AG09309 (cell line): ENCODE measurements at regions not wholly inside any gene's neighbourhood (a gene's known extent, or its start where the extent isn't known, plus 50 kb on each side); places are given as distances from the start of the nearest gene placed in this dataset.

Experiments
- DNase-seq: peaks from one replicate; pipeline ENCODE4 v3.0.0-alpha.2; 2010; ENCODE audit warnings: low read depth
- H3K4me3 ChIP-seq: 2 replicates; pipeline ENCODE4 v1.5.1; 2011; ENCODE audit warnings: mild to moderate bottlenecking, low read depth, low read length, moderate library complexity; ENCODE audit not compliant: control insufficient read depth
- TF ChIP-seq, protein P1 (sequence below): IDR thresholded peaks from 2 replicates; pipeline ENCODE4 v1.5.1; 2011; ENCODE audit warnings: mild to moderate bottlenecking, low read depth, low read length, inconsistent platforms; ENCODE audit not compliant: insufficient read depth, control insufficient read depth; ENCODE audit errors: missing control alignments

- no peak overlapping the region for H3K4me3 ChIP-seq
- TF ChIP-seq, protein P1, sequence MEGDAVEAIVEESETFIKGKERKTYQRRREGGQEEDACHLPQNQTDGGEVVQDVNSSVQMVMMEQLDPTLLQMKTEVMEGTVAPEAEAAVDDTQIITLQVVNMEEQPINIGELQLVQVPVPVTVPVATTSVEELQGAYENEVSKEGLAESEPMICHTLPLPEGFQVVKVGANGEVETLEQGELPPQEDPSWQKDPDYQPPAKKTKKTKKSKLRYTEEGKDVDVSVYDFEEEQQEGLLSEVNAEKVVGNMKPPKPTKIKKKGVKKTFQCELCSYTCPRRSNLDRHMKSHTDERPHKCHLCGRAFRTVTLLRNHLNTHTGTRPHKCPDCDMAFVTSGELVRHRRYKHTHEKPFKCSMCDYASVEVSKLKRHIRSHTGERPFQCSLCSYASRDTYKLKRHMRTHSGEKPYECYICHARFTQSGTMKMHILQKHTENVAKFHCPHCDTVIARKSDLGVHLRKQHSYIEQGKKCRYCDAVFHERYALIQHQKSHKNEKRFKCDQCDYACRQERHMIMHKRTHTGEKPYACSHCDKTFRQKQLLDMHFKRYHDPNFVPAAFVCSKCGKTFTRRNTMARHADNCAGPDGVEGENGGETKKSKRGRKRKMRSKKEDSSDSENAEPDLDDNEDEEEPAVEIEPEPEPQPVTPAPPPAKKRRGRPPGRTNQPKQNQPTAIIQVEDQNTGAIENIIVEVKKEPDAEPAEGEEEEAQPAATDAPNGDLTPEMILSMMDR: no peak
- DNase-seq: no peak
Measured at GRCh38 chr22:22089459-22090308, 107.1 kb upstream of the TOP3B start.

DNA sequence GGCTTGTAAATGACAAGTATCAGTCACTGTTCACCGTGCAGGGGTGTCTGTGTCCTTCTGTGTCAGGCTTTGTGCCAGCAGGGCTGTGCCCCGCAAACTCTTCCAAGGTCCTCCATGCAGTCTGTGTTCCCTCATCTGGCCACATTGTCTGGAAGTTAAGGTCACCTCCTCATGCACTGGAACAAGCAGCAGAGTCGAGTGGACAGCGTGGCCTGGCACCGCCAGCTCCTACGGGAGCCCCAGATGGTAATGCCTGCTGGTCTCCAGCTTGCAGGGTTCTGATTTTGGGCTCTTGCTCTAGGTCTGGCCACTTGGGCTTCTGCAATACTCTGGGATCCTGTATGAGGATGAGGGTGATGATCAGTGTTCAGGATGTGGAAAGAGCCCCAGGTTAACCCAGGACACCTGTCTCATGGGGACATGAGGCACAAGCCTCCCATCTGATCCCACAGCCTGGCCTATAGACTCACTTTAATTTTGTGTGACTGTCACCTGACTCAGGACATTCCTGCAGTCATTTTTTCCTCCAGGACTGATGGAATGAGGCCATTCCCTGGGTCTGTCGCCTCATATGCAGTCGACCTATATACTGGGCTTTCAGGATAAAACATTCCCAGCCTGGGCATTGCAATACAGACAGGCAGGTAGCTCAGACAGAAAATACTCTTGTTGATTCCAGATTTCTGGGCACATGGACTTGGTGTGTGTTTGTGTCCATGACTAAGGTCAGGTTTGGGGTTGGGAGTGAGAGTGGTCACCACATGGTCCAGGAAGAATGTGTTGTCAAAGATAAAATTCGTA lies 106.3 kb upstream of the TOP3B start:
- H3K4me3 ChIP-seq: no peak overlapping the region
- no peak for DNase-seq

DNA sequence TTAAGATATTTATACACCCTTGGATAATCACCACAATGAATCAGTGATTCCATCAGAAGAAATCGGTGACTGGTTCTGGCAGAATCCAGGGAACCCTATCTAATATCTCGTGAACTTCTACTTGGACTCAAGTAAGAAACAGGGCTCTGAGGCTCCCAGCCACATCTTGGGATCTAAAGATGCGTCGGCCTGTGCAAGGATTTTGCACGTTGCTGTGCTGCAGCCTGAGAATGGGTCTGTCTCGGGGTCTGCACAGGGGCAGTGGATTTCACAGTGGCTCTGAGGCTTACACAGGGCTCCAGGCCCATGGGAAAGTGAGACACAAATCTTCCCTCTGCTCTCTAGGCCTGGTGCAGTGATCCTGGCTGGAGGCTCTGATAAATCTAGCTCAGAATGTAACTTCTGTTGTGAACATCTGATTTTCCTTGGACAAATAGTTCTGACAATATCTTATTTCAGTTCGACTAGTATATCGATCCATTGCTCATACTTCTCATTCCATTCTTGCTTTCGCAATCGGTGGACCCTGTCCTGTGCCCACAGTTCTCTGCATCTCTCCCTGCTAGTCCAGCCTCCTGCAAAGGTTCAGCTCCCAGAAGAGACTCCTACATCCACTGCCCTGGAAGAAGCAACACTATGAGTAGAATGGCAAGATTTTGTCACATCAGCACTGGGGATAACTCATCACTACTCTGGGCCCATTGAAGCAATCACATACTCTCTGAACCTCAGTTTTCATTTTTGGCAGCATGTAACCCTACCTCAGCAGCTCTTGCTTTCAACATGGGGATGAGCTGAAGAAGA lies 105.5 kb upstream of the TOP3B start:
- TF ChIP-seq, protein P1: no peak
- DNase-seq: no peak
- no peak overlapping the region for H3K4me3 ChIP-seq

More for the DNA sequence above, 106.3 kb upstream of the TOP3B start:
- TF ChIP-seq, protein P1: no peak

- no peak for DNase-seq
- TF ChIP-seq, protein P1: no peak
- no peak overlapping the region for H3K4me3 ChIP-seq
Measured at GRCh38 chr22:22086501-22087158, 104.0 kb upstream of the TOP3B start.

DNA sequence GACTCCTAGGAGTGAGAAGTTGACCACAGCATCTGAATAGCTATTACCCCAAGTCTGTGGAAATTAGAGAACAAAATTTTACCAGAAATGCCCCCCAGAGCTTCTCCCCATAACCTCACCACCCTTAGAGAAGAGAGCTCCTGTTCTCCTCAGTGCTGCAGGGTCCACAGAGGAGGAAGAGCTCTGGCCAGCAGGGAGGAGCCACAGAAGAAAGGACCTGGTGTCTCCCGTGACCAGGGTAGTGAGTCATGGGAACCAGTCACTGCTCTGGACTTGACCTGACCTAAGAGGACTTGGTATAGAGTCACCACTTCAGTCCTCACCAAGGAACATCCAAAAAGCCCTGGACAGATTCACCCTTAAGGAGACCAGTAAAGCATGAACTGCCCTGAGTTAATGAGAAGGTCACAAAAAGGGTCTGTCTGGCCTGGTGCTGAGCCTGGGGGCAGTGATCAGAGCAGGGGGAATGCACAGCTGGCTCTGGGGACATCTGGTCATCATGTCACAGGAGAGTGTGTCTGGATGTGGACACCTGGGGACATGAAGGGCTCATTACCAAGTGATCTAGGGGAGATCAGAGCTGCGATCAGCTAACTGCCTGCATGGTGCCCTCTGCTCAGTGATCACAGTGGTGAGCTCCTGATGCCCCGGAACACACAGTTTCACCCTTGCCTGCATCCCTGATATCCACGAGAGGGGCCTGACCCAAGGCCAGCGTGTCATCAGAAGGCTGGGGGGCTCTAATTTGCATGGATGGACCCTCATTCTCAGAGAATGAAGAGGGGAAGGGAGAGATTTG lies 103.3 kb upstream of the TOP3B start:
- DNase-seq: no peak
- H3K4me3 ChIP-seq: no peak overlapping the region
- TF ChIP-seq, protein P1: no peak
